Panc1 (cell line): ENCODE measurements at regions not wholly inside any gene's neighbourhood (a gene's known extent, or its start where the extent isn't known, plus 50 kb on each side); places are given as distances from the start of the nearest gene placed in this dataset.

ENCODE experiments used
- ATAC-seq: fragments of 200-7000 bp; cut with Tn5 transposase; 2 replicates; pipeline ENCODE4 v1.9.1; 2020; ENCODE audit warnings: mild to moderate bottlenecking, moderate library complexity
- BruUV-seq: library from RNA; stranded (reverse); fragments of 400-500 nt; replicated peaks from 2 replicates; lab custom pipeline; 2021; lab: Mats Ljungman, UMichigan
- CTCF ChIA-PET: fragments of 300-600 bp; sonication (Branson Sonifier 250); formaldehyde crosslinking; loops from one replicate; lab custom pipeline; 2022; ENCODE audit warnings: antibody characterized with exemption; lab: Charles Lee
- POLR2A ChIA-PET: fragments of 300-600 bp; sonication (Branson Sonifier 250); formaldehyde crosslinking; loops from one replicate; lab custom pipeline; 2022; ENCODE audit warnings: antibody characterized with exemption; lab: Charles Lee
- DNase-seq: peaks from one replicate; pipeline ENCODE4 v3.0.0-alpha.2; 2010; ENCODE audit warnings: low read depth, low spot score
- H3K27ac ChIP-seq: 2 replicates; pipeline ENCODE4 v1.5.1; 2011; ENCODE audit warnings: mild to moderate bottlenecking, low read length, inconsistent platforms
- H3K27me3 ChIP-seq: fragments of 200-500 bp; sonication (Bioruptor generic); 2 replicates; pipeline ENCODE4 v1.6.0; 2014; ENCODE audit warnings: low read length, inconsistent platforms; ENCODE audit not compliant: control insufficient read depth, insufficient read depth
- H3K36me3 ChIP-seq: fragments of 200-500 bp; sonication (Bioruptor generic); 2 replicates; pipeline ENCODE4 v1.5.1; 2014; ENCODE audit warnings: inconsistent platforms, mild to moderate bottlenecking, low read length, moderate library complexity; ENCODE audit not compliant: control insufficient read depth, insufficient read depth
- H3K4me1 ChIP-seq: 2 replicates; pipeline ENCODE4 v1.5.1; 2011; ENCODE audit warnings: inconsistent platforms, mild to moderate bottlenecking, low read length, moderate library complexity; ENCODE audit not compliant: control insufficient read depth, insufficient read depth
- H3K4me3 ChIP-seq, 2 experiments: 2 replicates each; pipeline ENCODE4 v1.5.1; 2011 to 2012; ENCODE audit warnings: low read depth in 2 of 2, low read length in 2 of 2, mild to moderate bottlenecking in 2 of 2, inconsistent platforms in 1 of 2, moderate library complexity in 1 of 2
- H3K9me3 ChIP-seq: fragments of 200-500 bp; sonication (Bioruptor generic); 2 replicates; pipeline ENCODE4 v1.5.1; 2014; ENCODE audit warnings: low read depth, mild to moderate bottlenecking, inconsistent platforms, low read length, moderate library complexity; ENCODE audit not compliant: control insufficient read depth, insufficient read depth
- CTCF ChIP-seq: fragments of 450-650 bp; IDR thresholded peaks from 2 replicates; pipeline ENCODE4 v1.5.1; 2017; ENCODE audit warnings: mild to moderate bottlenecking
- POLR2AphosphoS5 ChIP-seq: IDR thresholded peaks from 2 replicates; pipeline ENCODE4 v1.6.1; 2012; ENCODE audit warnings: mild to moderate bottlenecking, low read depth, low read length, moderate library complexity
- REST ChIP-seq, 2 experiments: IDR thresholded peaks; 2 replicates each; pipeline ENCODE4 v1.6.1; 2011 to 2012; ENCODE audit warnings: low read depth in 2 of 2, control low read depth in 1 of 2, low read length in 1 of 2, mild to moderate bottlenecking in 1 of 2, moderate library complexity in 1 of 2; ENCODE audit not compliant: insufficient read depth in 1 of 2
- TCF7L2 ChIP-seq: IDR thresholded peaks from 2 replicates; pipeline ENCODE4 v1.6.1; 2011; ENCODE audit warnings: mild to moderate bottlenecking, low read depth, low read length, inconsistent platforms
- in situ Hi-C: cut with HindIII; loops from 2 replicates; pipeline ENCODE4 v1.10.0; 2016; ENCODE audit warnings: low sequenced_read_pairs, low pct_unique_long_range_greater_than_20kb
- intact Hi-C: fragments of 100-400 bp; cut with micrococcal nuclease; formaldehyde crosslinking; loops from one replicate; pipeline ENCODE4 v1.10.0; 2022; ENCODE audit not compliant: unreplicated experiment

GRCh38 chr2:222038067-222038802, 260.6 kb downstream of the PAX3 start:
- ChIA-PET POLR2A (no interaction called here), CTCF (interaction anchor here (0.6 to 0.9 kb wide), 2 partner anchors 12 to 523 kb away, joined by 3 read pairs; no protein-coding TSS in a partner anchor)
- peak; percentile 54; the same call in 1 of the 2 replicates for TF ChIP-seq CTCF
- no peak for TF ChIP-seq TCF7L2
- TF ChIP-seq REST (IDR thresholded peaks at IDR 0.05; ENCODE audit: insufficient read depth in 1 of 2, low read depth in 2 of 2, low read length in 1 of 2): no peak
- in situ Hi-C loops (no loop called here), intact Hi-C loops (no loop called here)
- no peaks in the 10 kb centered on the region for H3K4me1 ChIP-seq
- H3K27me3 ChIP-seq: no peaks in the 10 kb centered on the region
- no peak for DNase-seq
- H3K36me3 ChIP-seq: no peaks in the 10 kb centered on the region
- no peaks in the 10 kb centered on the region for H3K9me3 ChIP-seq
- BruUV-seq: no TSS peak
- H3K4me3 ChIP-seq: no peak overlapping the region
- ATAC-seq: no peak
- H3K27ac ChIP-seq: no peak overlapping the region

GRCh38 chr2:222037211-222037610, 261.6 kb downstream of the PAX3 start:
- POLR2A ChIA-PET: no interaction called here
- Histone ChIP-seq H3K4me3 (no peak overlapping the region), H3K4me1 (no peaks in the 10 kb centered on the region), H3K9me3 (no peaks in the 10 kb centered on the region), H3K27me3 (no peaks in the 10 kb centered on the region), H3K36me3 (no peaks in the 10 kb centered on the region), H3K27ac (no peak overlapping the region)
- CTCF ChIA-PET: no interaction called here
- intact Hi-C loops: no loop called here
- no peak for ATAC-seq
- BruUV-seq: no TSS peak
- DNase-seq: no peak
- TF ChIP-seq REST (IDR thresholded peaks at IDR 0.05; ENCODE audit: insufficient read depth in 1 of 2, low read depth in 2 of 2, low read length in 1 of 2): no peak
- no peak for TF ChIP-seq CTCF
- no peak for TF ChIP-seq POLR2AphosphoS5
- in situ Hi-C loops: no loop called here
